Mucosa of descending colon (tissue), 3 donors: ENCODE measurements at regions not wholly inside any gene's neighbourhood (a gene's known extent, or its start where the extent isn't known, plus 50 kb on each side); places are given as distances from the start of the nearest gene placed in this dataset.

Experiments used
- ATAC-seq: fragments of 200-7000 bp; cut with Tn5 transposase; one replicate; pipeline ENCODE4 v1.9.1; 2020; ENCODE audit warnings: mild to moderate bottlenecking, moderate library complexity
- DNase-seq, 3 donors: peaks; one replicate each; pipeline ENCODE4 v3.0.0-alpha.2; 2020
- H3K36me3 ChIP-seq: fragments of 200-600 bp; one replicate; pipeline ENCODE4 v1.8.0; 2021; ENCODE audit warnings: low read depth, mild to moderate bottlenecking
- H3K4me1 ChIP-seq: fragments of 200-600 bp; one replicate; pipeline ENCODE4 v1.8.0; 2021; ENCODE audit warnings: low read depth, mild to moderate bottlenecking
- H3K4me3 ChIP-seq: fragments of 200-600 bp; one replicate; pipeline ENCODE4 v1.8.0; 2021; ENCODE audit warnings: mild to moderate bottlenecking
- H3K9me3 ChIP-seq: fragments of 200-600 bp; one replicate; pipeline ENCODE4 v1.8.0; 2021; ENCODE audit warnings: mild to moderate bottlenecking
- CTCF ChIP-seq: fragments of 200-600 bp; IDR thresholded peaks from one replicate; pipeline ENCODE4 v1.8.0; 2022; ENCODE audit warnings: antibody characterized with exemption, mild to moderate bottlenecking
- intact Hi-C, 2 donors: fragments of 100-400 bp; cut with DNase I in 1 of 2; cut with micrococcal nuclease in 1 of 2; formaldehyde crosslinking; loops; one replicate each; pipeline versions ENCODE4 v1.11.0 to v1.11.1; 2022; cut with DNase I, micrococcal nuclease
- donor health status: DM: no; HTN: no; CAD: no; lungs with moderate emphysema.
- donor health status: DM: no; HTN: no; CAD: no.
- donor health status: DM: no; HTN: yes; CAD: no.

GRCh38 chr13:33645591-33646554, 172.1 kb upstream of the RFC3 start:
- Histone ChIP-seq H3K36me3 (no peaks in the 10 kb centered on the region), H3K4me3 (no peak overlapping the region), H3K9me3 (no peaks in the 10 kb centered on the region), H3K4me1 (no peaks in the 10 kb centered on the region)
- DNase-seq (no peak), ATAC-seq (no peak)
- TF ChIP-seq CTCF, result no peak
- intact Hi-C loops, result no loop called here

GRCh38 chr13:33649212-33649878, 168.6 kb upstream of the RFC3 start:
- TF ChIP-seq CTCF, result no peak
- DNase-seq (no peak), ATAC-seq (no peak)
- intact Hi-C loops, result no loop called here
- Histone ChIP-seq H3K9me3 (no peaks in the 10 kb centered on the region), H3K4me3 (no peak overlapping the region), H3K36me3 (no peaks in the 10 kb centered on the region), H3K4me1 (no peaks in the 10 kb centered on the region)

- Histone ChIP-seq H3K36me3 (no peaks in the 10 kb centered on the region), H3K4me3 (no peak overlapping the region), H3K9me3 (no peaks in the 10 kb centered on the region), H3K4me1 (no peaks in the 10 kb centered on the region)
- intact Hi-C loops, result no loop called here
- TF ChIP-seq CTCF, result no peak
- no peak for DNase-seq
- no peak for ATAC-seq
Observed at GRCh38 chr13:33651766-33652165, 166.2 kb upstream of the RFC3 start.

- H3K9me3 ChIP-seq, result no peaks in the 10 kb centered on the region
- TF ChIP-seq CTCF, result no peak
- ATAC-seq (no peak), DNase-seq (no peak)
- H3K36me3 ChIP-seq, result no peaks in the 10 kb centered on the region
- no peak overlapping the region for H3K4me3 ChIP-seq
- intact Hi-C loops, result no loop called here
- no peaks in the 10 kb centered on the region for H3K4me1 ChIP-seq
Observed at GRCh38 chr13:33657274-33657673, 160.7 kb upstream of the RFC3 start.

GRCh38 chr13:33659466-33659865, 158.5 kb upstream of the RFC3 start:
- intact Hi-C loops, result no loop called here
- no peaks in the 10 kb centered on the region for H3K9me3 ChIP-seq
- TF ChIP-seq CTCF, result no peak
- no peak for ATAC-seq
- no peak for DNase-seq
- H3K4me3 ChIP-seq, result no peak overlapping the region
- H3K36me3 ChIP-seq, result no peaks in the 10 kb centered on the region
- H3K4me1 ChIP-seq, result no peaks in the 10 kb centered on the region
